A673 (cell line): ENCODE measurements at regions not wholly inside any gene's neighbourhood (a gene's known extent, or its start where the extent isn't known, plus 50 kb on each side); places are given as distances from the start of the nearest gene placed in this dataset.

Source experiments
- BruUV-seq: library from RNA; stranded (reverse); fragments of 400-500 nt; replicated peaks from 2 replicates; lab custom pipeline; 2021; lab: Mats Ljungman, UMichigan
- CTCF ChIA-PET: fragments of 300-600 bp; sonication (Branson Sonifier 250); formaldehyde crosslinking; loops from one replicate; lab custom pipeline; 2022; ENCODE audit warnings: antibody characterized with exemption; lab: Charles Lee
- POLR2A ChIA-PET: fragments of 300-600 bp; sonication (Branson Sonifier 250); formaldehyde crosslinking; loops from one replicate; lab custom pipeline; 2022; ENCODE audit warnings: antibody characterized with exemption; ENCODE audit not compliant: low non-redundant PET; lab: Charles Lee
- DNase-seq: peaks from one replicate; pipeline ENCODE4 v3.0.0-alpha.2; 2015; ENCODE audit warnings: low spot score
- H3K27ac ChIP-seq: fragments of 200-600 bp; sonication (generic); 2 replicates; pipeline ENCODE4 v1.5.1; 2016; ENCODE audit warnings: mixed run types, low read depth, mild to moderate bottlenecking, mixed read lengths, antibody characterized with exemption, low read length; ENCODE audit not compliant: poor library complexity, severe bottlenecking
- H3K27me3 ChIP-seq: fragments of 200-600 bp; sonication (generic); replicated peaks from 2 replicates; pipeline ENCODE4 v1.6.1; 2017; ENCODE audit warnings: mixed run types, low read depth, mild to moderate bottlenecking, mixed read lengths, antibody characterized with exemption, low read length; ENCODE audit not compliant: insufficient read depth, poor library complexity
- H3K36me3 ChIP-seq: fragments of 200-600 bp; sonication (generic); 2 replicates; pipeline ENCODE4 v1.6.1; 2016; ENCODE audit warnings: mixed run types, mild to moderate bottlenecking, mixed read lengths, antibody characterized with exemption, low read length; ENCODE audit not compliant: insufficient read depth, poor library complexity, severe bottlenecking
- H3K4me1 ChIP-seq: fragments of 200-600 bp; sonication (generic); 2 replicates; pipeline ENCODE4 v1.6.1; 2017; ENCODE audit warnings: mixed run types, mild to moderate bottlenecking, mixed read lengths, antibody characterized with exemption, low read length; ENCODE audit not compliant: insufficient read depth, poor library complexity, severe bottlenecking
- H3K4me3 ChIP-seq: fragments of 200-600 bp; sonication (generic); 2 replicates; pipeline ENCODE4 v1.5.1; 2016; ENCODE audit warnings: low read depth, mixed run types, mild to moderate bottlenecking, mixed read lengths, low read length; ENCODE audit not compliant: poor library complexity, severe bottlenecking
- H3K9me3 ChIP-seq: fragments of 200-600 bp; sonication (generic); 2 replicates; pipeline ENCODE4 v1.6.1; 2016; ENCODE audit warnings: mixed run types, low read depth, mild to moderate bottlenecking, mixed read lengths, antibody characterized with exemption, low read length; ENCODE audit not compliant: poor library complexity, severe bottlenecking
- EZH2 ChIP-seq: fragments of 200-600 bp; sonication (generic); IDR thresholded peaks from 2 replicates; pipeline ENCODE4 v1.6.1; 2017; ENCODE audit warnings: borderline replicate concordance, low read depth, mild to moderate bottlenecking, mixed read lengths, antibody characterized with exemption, low read length; ENCODE audit not compliant: poor library complexity, severe bottlenecking
- intact Hi-C: fragments of 100-400 bp; cut with micrococcal nuclease; formaldehyde crosslinking; loops from one replicate; pipeline ENCODE4 v1.10.0; 2022; ENCODE audit not compliant: unreplicated experiment
- TF ChIP-seq, protein P1 (sequence below): fragments of 300-800, 200-600 bp; sonication (generic); conservative IDR thresholded peaks from 2 replicates; pipeline ENCODE4 v1.5.1; 2017; ENCODE audit warnings: low read depth, mild to moderate bottlenecking, antibody characterized with exemption, low read length, moderate library complexity, mixed read lengths

DNA sequence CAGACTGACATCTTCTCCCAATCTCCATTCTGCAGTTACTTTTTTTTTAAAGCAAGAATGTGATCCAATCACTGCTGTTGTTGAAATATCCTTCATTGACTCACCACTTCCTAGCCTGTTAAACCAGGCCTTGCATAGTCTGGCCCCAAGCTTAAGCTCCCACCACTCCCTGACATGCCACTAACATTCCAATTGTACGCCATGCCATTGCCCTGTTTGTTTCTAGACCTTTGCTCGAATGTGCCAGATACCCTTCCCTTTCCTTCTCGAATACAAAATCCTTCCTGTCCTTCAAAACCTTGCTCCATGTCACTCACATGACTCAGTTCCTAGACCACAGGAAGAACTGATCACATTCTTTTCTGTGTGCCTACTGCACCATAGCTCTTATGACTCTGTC is 224.2 kb downstream of the CYRIA start:
- CTCF ChIA-PET: no interaction called here
- Histone ChIP-seq H3K27me3 (peaks cover 31% of the 10 kb centered on the region), H3K9me3 (no peaks in the 10 kb centered on the region), H3K4me1 (no peaks in the 10 kb centered on the region), H3K27ac (no peak overlapping the region), H3K4me3 (no peak overlapping the region), H3K36me3 (no peaks in the 10 kb centered on the region)
- intact Hi-C loops: no loop called here
- no TSS peak for BruUV-seq
- POLR2A ChIA-PET: no interaction called here
- DNase-seq: no peak
- TF ChIP-seq EZH2: no peak
- TF ChIP-seq, protein P1, sequence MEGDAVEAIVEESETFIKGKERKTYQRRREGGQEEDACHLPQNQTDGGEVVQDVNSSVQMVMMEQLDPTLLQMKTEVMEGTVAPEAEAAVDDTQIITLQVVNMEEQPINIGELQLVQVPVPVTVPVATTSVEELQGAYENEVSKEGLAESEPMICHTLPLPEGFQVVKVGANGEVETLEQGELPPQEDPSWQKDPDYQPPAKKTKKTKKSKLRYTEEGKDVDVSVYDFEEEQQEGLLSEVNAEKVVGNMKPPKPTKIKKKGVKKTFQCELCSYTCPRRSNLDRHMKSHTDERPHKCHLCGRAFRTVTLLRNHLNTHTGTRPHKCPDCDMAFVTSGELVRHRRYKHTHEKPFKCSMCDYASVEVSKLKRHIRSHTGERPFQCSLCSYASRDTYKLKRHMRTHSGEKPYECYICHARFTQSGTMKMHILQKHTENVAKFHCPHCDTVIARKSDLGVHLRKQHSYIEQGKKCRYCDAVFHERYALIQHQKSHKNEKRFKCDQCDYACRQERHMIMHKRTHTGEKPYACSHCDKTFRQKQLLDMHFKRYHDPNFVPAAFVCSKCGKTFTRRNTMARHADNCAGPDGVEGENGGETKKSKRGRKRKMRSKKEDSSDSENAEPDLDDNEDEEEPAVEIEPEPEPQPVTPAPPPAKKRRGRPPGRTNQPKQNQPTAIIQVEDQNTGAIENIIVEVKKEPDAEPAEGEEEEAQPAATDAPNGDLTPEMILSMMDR: no peak

DNA sequence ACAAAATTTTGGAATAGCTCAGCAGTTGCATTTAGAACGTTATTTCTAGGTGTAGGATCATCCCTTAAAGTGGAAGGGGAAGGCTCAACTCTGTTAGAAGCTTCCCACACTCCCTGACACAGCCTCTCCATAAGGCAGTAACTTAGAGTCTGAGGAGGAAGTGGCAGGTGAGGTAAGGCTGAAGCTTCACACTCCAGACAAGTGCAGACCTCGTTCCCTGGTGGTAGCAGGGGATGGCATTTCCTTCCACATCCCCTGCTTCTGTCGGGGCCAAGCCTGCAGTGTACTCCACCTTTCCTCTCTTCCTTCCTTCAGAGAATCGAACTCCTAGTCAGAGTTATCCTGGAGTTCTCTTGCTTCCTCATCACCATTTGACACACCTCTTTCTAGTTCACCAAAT is 224.7 kb downstream of the CYRIA start:
- Histone ChIP-seq H3K36me3 (no peaks in the 10 kb centered on the region), H3K4me1 (no peaks in the 10 kb centered on the region), H3K27ac (no peak overlapping the region), H3K9me3 (no peaks in the 10 kb centered on the region), H3K27me3 (peaks cover 31% of the 10 kb centered on the region), H3K4me3 (no peak overlapping the region)
- ChIA-PET CTCF (no interaction called here), POLR2A (no interaction called here)
- TF ChIP-seq, protein P1: no peak
- intact Hi-C loops: no loop called here
- no peak for DNase-seq
- BruUV-seq: no TSS peak

DNA sequence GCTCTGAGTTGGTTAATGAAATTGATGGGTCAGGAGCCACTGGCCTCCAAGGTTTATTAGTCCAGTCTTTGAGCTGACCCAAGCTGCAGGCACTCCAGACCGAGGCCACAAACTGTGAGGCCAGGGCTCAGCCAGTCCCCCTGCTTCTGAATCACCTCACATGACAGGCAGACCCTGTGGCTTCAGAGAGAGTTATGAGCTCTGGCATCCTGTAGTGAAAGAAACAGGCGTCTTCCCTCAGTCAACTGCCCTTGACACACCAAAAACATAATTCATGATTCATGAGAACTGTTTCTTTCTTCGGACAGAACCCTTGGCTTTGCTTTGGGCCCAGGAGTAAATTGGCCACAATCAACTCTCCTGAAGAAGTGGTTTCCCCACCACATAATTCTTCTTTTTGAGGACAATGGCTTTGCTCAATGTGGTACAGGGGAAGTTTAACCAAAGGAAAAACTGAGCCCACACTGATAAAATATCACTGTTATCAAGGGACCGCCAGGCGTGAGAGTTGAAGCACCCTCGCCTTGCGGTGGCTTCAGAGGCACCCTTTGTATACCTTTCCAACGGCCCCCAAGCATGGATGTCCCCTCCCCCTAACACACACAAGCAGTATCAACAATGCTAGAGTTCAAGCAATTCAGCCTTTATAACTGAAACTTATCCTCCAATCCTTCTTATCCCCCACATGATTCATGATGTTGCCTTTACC is 226.9 kb downstream of the CYRIA start:
- TF ChIP-seq EZH2: no peak
- TF ChIP-seq, protein P1: no peak
- ChIA-PET CTCF (no interaction called here), POLR2A (no interaction called here)
- Histone ChIP-seq H3K9me3 (no peaks in the 10 kb centered on the region), H3K36me3 (no peaks in the 10 kb centered on the region), H3K4me1 (no peaks in the 10 kb centered on the region), H3K27ac (no peak overlapping the region), H3K27me3 (peaks cover 31% of the 10 kb centered on the region), H3K4me3 (no peak overlapping the region)
- intact Hi-C loops: no loop called here
- no peak for DNase-seq
- no TSS peak for BruUV-seq
